OCI-LY3 (cell line): ENCODE measurements at regions not wholly inside any gene's neighbourhood (a gene's known extent, or its start where the extent isn't known, plus 50 kb on each side); places are given as distances from the start of the nearest gene placed in this dataset.

Experiments used
- CTCF ChIP-seq: fragments of 200-600, 300-600 bp; sonication (generic); IDR thresholded peaks from 2 replicates; pipeline ENCODE4 v1.5.1; 2014; ENCODE audit warnings: antibody characterized with exemption, low read length, low read depth
- EZH2phosphoT487 ChIP-seq: fragments of 200-600 bp; shearing (Covaris generic); IDR thresholded peaks from 2 replicates; pipeline ENCODE4 v1.6.1; 2018; ENCODE audit warnings: antibody characterized with exemption, mixed run types, low read depth

- TF ChIP-seq CTCF (no peak), EZH2phosphoT487 (no peak)
Observed at GRCh38 chr5:56607074-56607473, 208.3 kb upstream of the MAP3K1 start.
